Endothelial cell (in vitro differentiated cells): ENCODE measurements at regions not wholly inside any gene's neighbourhood (a gene's known extent, or its start where the extent isn't known, plus 50 kb on each side); places are given as distances from the start of the nearest gene placed in this dataset.

Experiments used
- DNase-seq: peaks from one replicate; pipeline ENCODE4 v3.0.0; 2021; ENCODE audit warnings: low spot score
- H3K27ac Mint-ChIP-seq: one replicate; pipeline ENCODE4 v1.8.0; 2021; ENCODE audit warnings: mixed read lengths, inconsistent platforms; ENCODE audit not compliant: unreplicated experiment
- H3K27me3 Mint-ChIP-seq: one replicate; pipeline ENCODE4 v1.8.0; 2021; ENCODE audit warnings: mild to moderate bottlenecking, moderate library complexity, mixed read lengths, inconsistent platforms; ENCODE audit not compliant: unreplicated experiment
- H3K36me3 Mint-ChIP-seq: one replicate; pipeline ENCODE4 v1.8.0; 2021; ENCODE audit warnings: mild to moderate bottlenecking, low read depth, mixed read lengths, inconsistent platforms; ENCODE audit not compliant: unreplicated experiment
- H3K4me1 Mint-ChIP-seq: one replicate; pipeline ENCODE4 v1.8.0; 2021; ENCODE audit warnings: mild to moderate bottlenecking, mixed read lengths, inconsistent platforms; ENCODE audit not compliant: unreplicated experiment
- H3K4me3 Mint-ChIP-seq: one replicate; pipeline ENCODE4 v1.8.0; 2021; ENCODE audit warnings: mild to moderate bottlenecking, mixed read lengths, inconsistent platforms; ENCODE audit not compliant: unreplicated experiment
- H3K9me3 Mint-ChIP-seq: one replicate; pipeline ENCODE4 v1.8.0; 2021; ENCODE audit warnings: mixed read lengths, inconsistent platforms; ENCODE audit not compliant: unreplicated experiment
- TF ChIP-seq, protein P1 (sequence below): fragments of 200-600 bp; sonication (generic); IDR thresholded peaks from one replicate; pipeline ENCODE4 v1.5.0; 2021; ENCODE audit warnings: antibody characterized with exemption; ENCODE audit not compliant: unreplicated experiment

DNA sequence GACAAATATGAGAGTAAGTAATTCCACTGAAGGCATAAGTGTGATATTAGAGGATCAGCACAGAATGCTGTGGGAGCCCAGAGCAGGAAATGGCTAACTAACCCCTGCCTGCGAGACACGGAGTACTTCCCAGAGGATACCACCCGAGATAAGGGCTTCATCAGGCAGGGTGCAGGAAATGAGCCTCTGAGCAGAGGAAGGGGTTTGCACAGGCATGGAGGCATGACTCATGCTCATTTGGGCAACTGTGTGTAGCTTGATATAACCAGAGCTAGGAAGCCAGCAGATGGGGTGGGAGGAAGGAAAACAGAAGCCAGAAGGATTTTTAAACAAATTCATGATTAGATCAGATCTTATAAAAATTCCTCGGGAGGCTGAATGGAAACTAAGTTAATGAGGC, 70.0 kb upstream of the TSPAN5 start:
- Mint-ChIP-seq H3K4me1 (peaks cover 20% of the 10 kb centered on the region), H3K36me3 (no peaks in the 10 kb centered on the region), H3K9me3 (peaks cover 11% of the 10 kb centered on the region), H3K27ac (peak overlapping the region; percentile 37), H3K4me3 (peak overlapping the region; percentile 74), H3K27me3 (peaks cover 6% of the 10 kb centered on the region)
- TF ChIP-seq, protein P1, sequence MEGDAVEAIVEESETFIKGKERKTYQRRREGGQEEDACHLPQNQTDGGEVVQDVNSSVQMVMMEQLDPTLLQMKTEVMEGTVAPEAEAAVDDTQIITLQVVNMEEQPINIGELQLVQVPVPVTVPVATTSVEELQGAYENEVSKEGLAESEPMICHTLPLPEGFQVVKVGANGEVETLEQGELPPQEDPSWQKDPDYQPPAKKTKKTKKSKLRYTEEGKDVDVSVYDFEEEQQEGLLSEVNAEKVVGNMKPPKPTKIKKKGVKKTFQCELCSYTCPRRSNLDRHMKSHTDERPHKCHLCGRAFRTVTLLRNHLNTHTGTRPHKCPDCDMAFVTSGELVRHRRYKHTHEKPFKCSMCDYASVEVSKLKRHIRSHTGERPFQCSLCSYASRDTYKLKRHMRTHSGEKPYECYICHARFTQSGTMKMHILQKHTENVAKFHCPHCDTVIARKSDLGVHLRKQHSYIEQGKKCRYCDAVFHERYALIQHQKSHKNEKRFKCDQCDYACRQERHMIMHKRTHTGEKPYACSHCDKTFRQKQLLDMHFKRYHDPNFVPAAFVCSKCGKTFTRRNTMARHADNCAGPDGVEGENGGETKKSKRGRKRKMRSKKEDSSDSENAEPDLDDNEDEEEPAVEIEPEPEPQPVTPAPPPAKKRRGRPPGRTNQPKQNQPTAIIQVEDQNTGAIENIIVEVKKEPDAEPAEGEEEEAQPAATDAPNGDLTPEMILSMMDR = no peak
- peak; percentile 22 for DNase-seq

DNA sequence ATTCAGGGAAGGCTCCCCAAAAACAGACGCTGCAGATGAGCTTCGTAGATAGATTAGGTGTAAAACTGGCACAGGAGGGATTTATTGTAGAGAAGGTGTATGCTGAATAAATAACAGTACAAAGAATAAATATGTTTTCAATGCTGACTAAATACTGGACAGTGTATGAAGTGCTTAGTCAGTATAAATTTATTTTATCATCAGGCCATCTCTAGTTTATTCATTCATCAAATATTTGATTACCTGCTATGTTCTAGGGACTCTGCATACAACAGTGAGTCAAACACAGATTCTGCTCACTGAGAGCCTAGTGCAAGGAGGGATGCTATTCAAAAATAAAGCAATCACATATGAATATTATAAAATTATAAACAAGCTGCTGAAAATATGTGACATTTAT, 63.6 kb upstream of the TSPAN5 start:
- H3K36me3 Mint-ChIP-seq = peaks cover 10% of the 10 kb centered on the region
- peaks cover 3% of the 10 kb centered on the region for H3K27me3 Mint-ChIP-seq
- peaks cover 21% of the 10 kb centered on the region for H3K9me3 Mint-ChIP-seq
- no peak overlapping the region for H3K4me3 Mint-ChIP-seq
- TF ChIP-seq, protein P1 = no peak
- no peak overlapping the region for H3K27ac Mint-ChIP-seq
- no peaks in the 10 kb centered on the region for H3K4me1 Mint-ChIP-seq
- DNase-seq = no peak

DNA sequence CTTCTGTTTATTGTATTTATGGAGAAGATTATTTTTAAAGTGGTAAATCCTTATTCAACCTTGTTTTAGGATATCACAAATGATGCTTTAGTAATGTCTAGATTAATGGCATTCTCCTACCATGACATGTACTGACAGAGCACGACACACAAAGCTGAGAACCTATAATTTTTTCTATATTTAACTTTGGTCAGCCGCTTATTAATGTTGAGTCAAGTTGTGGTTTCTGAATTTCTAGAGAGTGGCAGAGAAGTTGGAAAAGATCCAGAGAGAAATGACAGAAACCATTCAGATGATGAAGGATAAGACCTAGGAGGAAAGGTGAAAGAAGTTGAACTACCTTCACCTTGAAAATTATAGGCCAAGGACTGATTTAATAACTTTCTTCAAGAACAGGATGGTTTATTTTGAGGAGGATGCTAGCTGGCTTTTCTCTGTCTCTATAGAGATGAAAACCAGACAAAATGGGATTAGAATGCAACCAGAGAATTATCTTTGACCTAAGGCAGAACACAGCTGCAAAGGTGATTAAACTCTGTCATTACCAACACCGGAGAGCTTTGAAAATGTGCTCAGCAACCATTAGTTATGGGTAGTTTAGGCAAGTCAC, 62.6 kb upstream of the TSPAN5 start:
- peaks cover 17% of the 10 kb centered on the region for H3K9me3 Mint-ChIP-seq
- H3K27ac Mint-ChIP-seq = no peak overlapping the region
- H3K36me3 Mint-ChIP-seq = peaks cover 10% of the 10 kb centered on the region
- TF ChIP-seq, protein P1 = no peak
- H3K4me1 Mint-ChIP-seq = no peaks in the 10 kb centered on the region
- no peak overlapping the region for H3K4me3 Mint-ChIP-seq
- H3K27me3 Mint-ChIP-seq = peaks cover 3% of the 10 kb centered on the region
- no peak for DNase-seq

DNA sequence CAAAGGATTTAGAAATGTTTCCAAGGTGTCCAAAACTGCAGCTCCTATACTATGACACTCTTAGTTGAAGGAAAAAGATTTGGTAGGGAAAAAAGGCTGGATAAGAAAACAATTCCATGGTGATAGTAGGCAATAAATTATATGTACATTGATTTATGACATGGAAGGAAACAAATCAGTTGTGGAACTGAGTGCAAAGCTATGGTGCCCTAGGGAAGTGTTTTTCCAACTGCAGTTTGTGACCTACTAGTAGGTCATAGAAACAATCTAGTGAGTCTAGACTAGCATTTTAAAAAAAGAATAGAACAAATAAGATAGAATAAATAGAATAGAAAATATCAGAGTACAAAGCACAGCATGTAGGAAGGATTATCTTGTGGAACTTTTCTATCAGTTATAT, 58.4 kb upstream of the TSPAN5 start:
- Mint-ChIP-seq H3K9me3 (no peaks in the 10 kb centered on the region), H3K27ac (no peak overlapping the region), H3K4me1 (no peaks in the 10 kb centered on the region), H3K4me3 (no peak overlapping the region), H3K36me3 (no peaks in the 10 kb centered on the region), H3K27me3 (no peaks in the 10 kb centered on the region)
- no peak for DNase-seq
- TF ChIP-seq, protein P1 = no peak

DNA sequence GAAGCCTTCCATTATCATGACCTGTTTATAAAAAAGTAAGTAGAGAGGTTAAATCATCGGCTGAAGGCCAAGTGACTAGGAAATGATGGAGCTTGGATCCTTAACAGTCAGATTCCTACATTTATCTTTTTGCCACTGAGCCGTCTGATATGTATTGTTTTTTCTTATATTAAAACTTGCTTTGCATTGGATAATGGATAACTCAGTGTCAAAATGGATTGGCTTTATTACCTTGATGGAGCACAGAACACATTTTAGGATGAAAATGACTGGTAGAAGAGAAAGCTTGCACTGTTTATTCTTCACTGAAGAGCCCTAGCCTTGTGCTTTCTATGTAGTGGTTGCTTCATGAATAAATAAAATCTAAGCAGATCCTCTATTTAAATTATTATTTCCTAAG, 54.2 kb upstream of the TSPAN5 start:
- Mint-ChIP-seq H3K4me1 (peaks cover 4% of the 10 kb centered on the region), H3K27me3 (no peaks in the 10 kb centered on the region), H3K36me3 (no peaks in the 10 kb centered on the region), H3K9me3 (no peaks in the 10 kb centered on the region), H3K27ac (no peak overlapping the region), H3K4me3 (no peak overlapping the region)
- TF ChIP-seq, protein P1 = no peak
- DNase-seq = no peak
